Endodermal cell (in vitro differentiated cells): ENCODE measurements at regions not wholly inside any gene's neighbourhood (a gene's known extent, or its start where the extent isn't known, plus 50 kb on each side); places are given as distances from the start of the nearest gene placed in this dataset.

Source experiments
- DNase-seq: peaks from one replicate; pipeline ENCODE4 v3.0.0-alpha.2; 2017
- H3K27ac ChIP-seq: 2 replicates; pipeline ENCODE4 v1.5.1; 2013; ENCODE audit warnings: mild to moderate bottlenecking, low read depth, low read length, moderate library complexity
- H3K27me3 ChIP-seq: 2 replicates; pipeline ENCODE4 v1.6.1; 2013; ENCODE audit warnings: mild to moderate bottlenecking, low read length, moderate library complexity; ENCODE audit not compliant: insufficient read depth, control insufficient read depth, poor library complexity, severe bottlenecking
- H3K36me3 ChIP-seq: 2 replicates; pipeline ENCODE4 v1.7.0; 2013; ENCODE audit warnings: mild to moderate bottlenecking, low read length, moderate library complexity; ENCODE audit not compliant: control insufficient read depth, insufficient read depth
- H3K4me1 ChIP-seq: one replicate; pipeline ENCODE4 v1.7.0; 2013; ENCODE audit warnings: low read length; ENCODE audit not compliant: control insufficient read depth, insufficient read depth
- H3K4me3 ChIP-seq: 2 replicates; pipeline ENCODE4 v1.5.1; 2013; ENCODE audit warnings: mild to moderate bottlenecking, low read length, moderate library complexity
- H3K9ac ChIP-seq: 2 replicates; pipeline ENCODE4 v1.6.1; 2013; ENCODE audit warnings: mild to moderate bottlenecking, low read length, moderate library complexity; ENCODE audit not compliant: poor library complexity, severe bottlenecking; ENCODE audit errors: extremely low read depth
- H3K9me3 ChIP-seq: 2 replicates; pipeline ENCODE4 v1.6.1; 2013; ENCODE audit warnings: mild to moderate bottlenecking, low read length, moderate library complexity; ENCODE audit not compliant: control insufficient read depth
- H3K27ac Mint-ChIP-seq: 2 replicates; pipeline ENCODE4 v1.8.0; 2020; ENCODE audit warnings: mixed read lengths
- H3K27me3 Mint-ChIP-seq: 2 replicates; pipeline ENCODE4 v1.8.0; 2021; ENCODE audit warnings: mild to moderate bottlenecking, mixed read lengths; ENCODE audit not compliant: insufficient read depth
- H3K36me3 Mint-ChIP-seq: 2 replicates; pipeline ENCODE4 v1.8.0; 2020; ENCODE audit warnings: low read depth, mixed read lengths
- H3K4me1 Mint-ChIP-seq: 2 replicates; pipeline ENCODE4 v1.8.0; 2020; ENCODE audit warnings: mixed read lengths
- H3K4me3 Mint-ChIP-seq: 2 replicates; pipeline ENCODE4 v1.8.0; 2020; ENCODE audit warnings: mild to moderate bottlenecking, moderate library complexity, mixed read lengths
- H3K9me3 Mint-ChIP-seq: 2 replicates; pipeline ENCODE4 v1.8.0; 2020; ENCODE audit warnings: mild to moderate bottlenecking, mixed read lengths
- CTCF ChIP-seq: fragments of 200-600 bp; sonication (generic); conservative IDR thresholded peaks from 2 replicates; pipeline ENCODE4 v1.5.0; 2021; ENCODE audit warnings: antibody characterized with exemption, mild to moderate bottlenecking
- WGBS, 2 experiments: methylation state at CpG; one replicate each; pipeline versions ENCODE4 v1.1.5 to v1.1.7; 2013; ENCODE audit warnings: missing lambda C conversion rate in 2 of 2, mixed read lengths in 1 of 2; ENCODE audit not compliant: insufficient coverage in 1 of 2, insufficient read length in 1 of 2; 5-methylcytosine and 5-hydroxymethylcytosine counted together

DNA sequence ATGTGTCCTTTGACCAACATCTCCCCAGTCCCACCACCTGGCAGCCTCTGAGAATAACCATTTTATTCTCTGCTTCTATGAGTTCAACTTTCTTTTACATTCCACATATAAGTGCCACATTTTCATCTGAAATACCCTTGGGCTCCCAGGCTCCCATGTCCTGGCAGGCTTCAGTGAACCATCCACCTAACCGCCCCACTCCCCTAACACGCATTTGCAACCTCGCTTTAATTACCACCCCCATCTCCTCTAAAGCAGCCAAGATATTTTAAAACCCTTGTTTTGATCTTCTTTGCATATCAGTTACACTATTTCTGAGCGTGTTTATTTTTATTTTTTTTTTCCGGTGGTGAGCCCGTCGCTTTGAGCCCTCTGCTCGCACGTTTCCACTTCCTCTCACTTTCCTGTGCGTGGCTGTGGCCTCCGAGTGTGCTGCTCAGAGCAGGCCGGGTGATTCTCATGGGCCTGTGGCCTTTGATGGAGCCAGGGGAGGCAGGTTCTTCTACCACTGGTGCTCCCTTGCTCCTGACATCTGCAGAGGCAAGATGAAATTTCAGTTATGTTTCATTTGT is 195.4 kb upstream of the LPP start:
- TF ChIP-seq CTCF = no peak
- no peak overlapping the region for H3K9ac ChIP-seq
- no peaks in the 10 kb centered on the region for H3K9me3 Mint-ChIP-seq
- H3K27me3 ChIP-seq = no peaks in the 10 kb centered on the region
- no peak for DNase-seq
- peaks cover 2% of the 10 kb centered on the region for H3K27me3 Mint-ChIP-seq
- H3K36me3 ChIP-seq = no peaks in the 10 kb centered on the region
- no peak overlapping the region for H3K4me3 Mint-ChIP-seq
- no peaks in the 10 kb centered on the region for H3K36me3 Mint-ChIP-seq
- WGBS, 2 experiments = 95 to 97% methylated on average over 12 of the region's 12 CpGs
- no peaks in the 10 kb centered on the region for H3K4me1 ChIP-seq
- H3K27ac Mint-ChIP-seq = no peak overlapping the region
- H3K4me1 Mint-ChIP-seq = no peaks in the 10 kb centered on the region
- no peak overlapping the region for H3K27ac ChIP-seq
- no peaks in the 10 kb centered on the region for H3K9me3 ChIP-seq
- H3K4me3 ChIP-seq = no peak overlapping the region

DNA sequence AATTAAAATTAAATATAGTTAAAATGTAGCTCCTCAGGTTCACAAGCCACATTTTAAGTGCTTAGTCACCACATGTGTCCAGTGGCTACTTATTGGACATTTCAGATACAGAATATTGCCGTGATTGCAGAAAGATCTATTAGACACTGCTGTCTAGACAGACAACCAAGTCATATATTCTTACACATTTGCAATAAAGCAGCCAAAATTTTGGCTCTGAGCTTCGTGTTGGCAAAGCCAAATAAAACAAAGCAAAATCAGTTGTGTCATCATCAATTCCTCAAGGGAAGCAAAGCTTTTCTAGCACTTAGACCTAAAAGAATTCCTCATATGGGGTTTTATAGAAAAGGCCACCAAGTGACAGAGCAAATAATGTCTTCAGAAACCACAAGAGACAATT is 193.1 kb upstream of the LPP start:
- Histone ChIP-seq H3K9ac (no peak overlapping the region), H3K36me3 (no peaks in the 10 kb centered on the region), H3K4me3 (no peak overlapping the region), H3K27me3 (no peaks in the 10 kb centered on the region), H3K4me1 (no peaks in the 10 kb centered on the region), H3K27ac (no peak overlapping the region), H3K9me3 (no peaks in the 10 kb centered on the region)
- Mint-ChIP-seq H3K27ac (no peak overlapping the region), H3K4me1 (no peaks in the 10 kb centered on the region), H3K9me3 (no peaks in the 10 kb centered on the region), H3K4me3 (no peak overlapping the region), H3K27me3 (no peaks in the 10 kb centered on the region), H3K36me3 (no peaks in the 10 kb centered on the region)
- WGBS, 2 experiments = 86 to 100% methylated on average over 1 to 2 of the region's 2 CpGs
- no peak for TF ChIP-seq CTCF
- no peak for DNase-seq

GRCh38 chr3:187961366-187961765 is 192.6 kb upstream of the LPP start:
- Mint-ChIP-seq H3K27me3 (no peaks in the 10 kb centered on the region), H3K9me3 (no peaks in the 10 kb centered on the region), H3K4me3 (no peak overlapping the region), H3K36me3 (no peaks in the 10 kb centered on the region), H3K4me1 (no peaks in the 10 kb centered on the region), H3K27ac (no peak overlapping the region)
- no peak for DNase-seq
- WGBS, 2 experiments = 91 to 93% methylated on average over 2 of the region's 2 CpGs
- Histone ChIP-seq H3K27ac (no peak overlapping the region), H3K9ac (no peak overlapping the region), H3K9me3 (no peaks in the 10 kb centered on the region), H3K36me3 (no peaks in the 10 kb centered on the region), H3K4me1 (no peaks in the 10 kb centered on the region), H3K27me3 (no peaks in the 10 kb centered on the region), H3K4me3 (no peak overlapping the region)
- TF ChIP-seq CTCF = no peak
